ENCODE measurements at regions not wholly inside any gene's neighbourhood (a gene's known extent, or its start where the extent isn't known, plus 50 kb on each side); places are given as distances from the start of the nearest gene placed in this dataset.

DNA sequence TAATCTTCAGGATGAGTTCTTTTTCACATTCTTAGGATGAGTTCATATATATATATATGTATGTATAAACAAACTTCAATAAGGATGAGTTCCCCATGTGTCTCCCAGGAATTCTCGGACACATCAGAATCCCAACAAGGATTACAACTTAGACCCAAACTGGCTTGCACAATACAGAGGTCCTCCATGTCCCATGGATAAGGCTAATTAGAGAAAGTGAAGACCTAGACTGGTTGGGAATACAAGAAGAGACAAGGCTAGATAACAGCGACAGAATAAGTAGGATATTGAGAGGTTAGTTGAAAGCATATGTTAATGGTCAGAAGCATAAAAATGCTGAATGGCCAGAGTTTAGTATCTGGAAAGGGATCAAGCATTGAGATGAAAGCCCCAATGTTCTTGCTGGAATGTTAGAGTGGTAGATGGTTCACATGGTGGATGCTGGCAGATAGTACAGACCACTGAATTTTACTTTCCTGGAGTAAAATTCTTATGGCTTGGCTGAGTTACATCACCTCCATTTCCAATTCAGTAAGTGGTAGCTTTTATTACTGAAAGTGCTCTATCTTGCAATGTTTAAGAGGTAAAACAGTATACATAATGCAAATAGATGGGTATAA lies 154.9 kb upstream of the EPHA4 start (continued):
- TF ChIP-seq, protein P1, sequence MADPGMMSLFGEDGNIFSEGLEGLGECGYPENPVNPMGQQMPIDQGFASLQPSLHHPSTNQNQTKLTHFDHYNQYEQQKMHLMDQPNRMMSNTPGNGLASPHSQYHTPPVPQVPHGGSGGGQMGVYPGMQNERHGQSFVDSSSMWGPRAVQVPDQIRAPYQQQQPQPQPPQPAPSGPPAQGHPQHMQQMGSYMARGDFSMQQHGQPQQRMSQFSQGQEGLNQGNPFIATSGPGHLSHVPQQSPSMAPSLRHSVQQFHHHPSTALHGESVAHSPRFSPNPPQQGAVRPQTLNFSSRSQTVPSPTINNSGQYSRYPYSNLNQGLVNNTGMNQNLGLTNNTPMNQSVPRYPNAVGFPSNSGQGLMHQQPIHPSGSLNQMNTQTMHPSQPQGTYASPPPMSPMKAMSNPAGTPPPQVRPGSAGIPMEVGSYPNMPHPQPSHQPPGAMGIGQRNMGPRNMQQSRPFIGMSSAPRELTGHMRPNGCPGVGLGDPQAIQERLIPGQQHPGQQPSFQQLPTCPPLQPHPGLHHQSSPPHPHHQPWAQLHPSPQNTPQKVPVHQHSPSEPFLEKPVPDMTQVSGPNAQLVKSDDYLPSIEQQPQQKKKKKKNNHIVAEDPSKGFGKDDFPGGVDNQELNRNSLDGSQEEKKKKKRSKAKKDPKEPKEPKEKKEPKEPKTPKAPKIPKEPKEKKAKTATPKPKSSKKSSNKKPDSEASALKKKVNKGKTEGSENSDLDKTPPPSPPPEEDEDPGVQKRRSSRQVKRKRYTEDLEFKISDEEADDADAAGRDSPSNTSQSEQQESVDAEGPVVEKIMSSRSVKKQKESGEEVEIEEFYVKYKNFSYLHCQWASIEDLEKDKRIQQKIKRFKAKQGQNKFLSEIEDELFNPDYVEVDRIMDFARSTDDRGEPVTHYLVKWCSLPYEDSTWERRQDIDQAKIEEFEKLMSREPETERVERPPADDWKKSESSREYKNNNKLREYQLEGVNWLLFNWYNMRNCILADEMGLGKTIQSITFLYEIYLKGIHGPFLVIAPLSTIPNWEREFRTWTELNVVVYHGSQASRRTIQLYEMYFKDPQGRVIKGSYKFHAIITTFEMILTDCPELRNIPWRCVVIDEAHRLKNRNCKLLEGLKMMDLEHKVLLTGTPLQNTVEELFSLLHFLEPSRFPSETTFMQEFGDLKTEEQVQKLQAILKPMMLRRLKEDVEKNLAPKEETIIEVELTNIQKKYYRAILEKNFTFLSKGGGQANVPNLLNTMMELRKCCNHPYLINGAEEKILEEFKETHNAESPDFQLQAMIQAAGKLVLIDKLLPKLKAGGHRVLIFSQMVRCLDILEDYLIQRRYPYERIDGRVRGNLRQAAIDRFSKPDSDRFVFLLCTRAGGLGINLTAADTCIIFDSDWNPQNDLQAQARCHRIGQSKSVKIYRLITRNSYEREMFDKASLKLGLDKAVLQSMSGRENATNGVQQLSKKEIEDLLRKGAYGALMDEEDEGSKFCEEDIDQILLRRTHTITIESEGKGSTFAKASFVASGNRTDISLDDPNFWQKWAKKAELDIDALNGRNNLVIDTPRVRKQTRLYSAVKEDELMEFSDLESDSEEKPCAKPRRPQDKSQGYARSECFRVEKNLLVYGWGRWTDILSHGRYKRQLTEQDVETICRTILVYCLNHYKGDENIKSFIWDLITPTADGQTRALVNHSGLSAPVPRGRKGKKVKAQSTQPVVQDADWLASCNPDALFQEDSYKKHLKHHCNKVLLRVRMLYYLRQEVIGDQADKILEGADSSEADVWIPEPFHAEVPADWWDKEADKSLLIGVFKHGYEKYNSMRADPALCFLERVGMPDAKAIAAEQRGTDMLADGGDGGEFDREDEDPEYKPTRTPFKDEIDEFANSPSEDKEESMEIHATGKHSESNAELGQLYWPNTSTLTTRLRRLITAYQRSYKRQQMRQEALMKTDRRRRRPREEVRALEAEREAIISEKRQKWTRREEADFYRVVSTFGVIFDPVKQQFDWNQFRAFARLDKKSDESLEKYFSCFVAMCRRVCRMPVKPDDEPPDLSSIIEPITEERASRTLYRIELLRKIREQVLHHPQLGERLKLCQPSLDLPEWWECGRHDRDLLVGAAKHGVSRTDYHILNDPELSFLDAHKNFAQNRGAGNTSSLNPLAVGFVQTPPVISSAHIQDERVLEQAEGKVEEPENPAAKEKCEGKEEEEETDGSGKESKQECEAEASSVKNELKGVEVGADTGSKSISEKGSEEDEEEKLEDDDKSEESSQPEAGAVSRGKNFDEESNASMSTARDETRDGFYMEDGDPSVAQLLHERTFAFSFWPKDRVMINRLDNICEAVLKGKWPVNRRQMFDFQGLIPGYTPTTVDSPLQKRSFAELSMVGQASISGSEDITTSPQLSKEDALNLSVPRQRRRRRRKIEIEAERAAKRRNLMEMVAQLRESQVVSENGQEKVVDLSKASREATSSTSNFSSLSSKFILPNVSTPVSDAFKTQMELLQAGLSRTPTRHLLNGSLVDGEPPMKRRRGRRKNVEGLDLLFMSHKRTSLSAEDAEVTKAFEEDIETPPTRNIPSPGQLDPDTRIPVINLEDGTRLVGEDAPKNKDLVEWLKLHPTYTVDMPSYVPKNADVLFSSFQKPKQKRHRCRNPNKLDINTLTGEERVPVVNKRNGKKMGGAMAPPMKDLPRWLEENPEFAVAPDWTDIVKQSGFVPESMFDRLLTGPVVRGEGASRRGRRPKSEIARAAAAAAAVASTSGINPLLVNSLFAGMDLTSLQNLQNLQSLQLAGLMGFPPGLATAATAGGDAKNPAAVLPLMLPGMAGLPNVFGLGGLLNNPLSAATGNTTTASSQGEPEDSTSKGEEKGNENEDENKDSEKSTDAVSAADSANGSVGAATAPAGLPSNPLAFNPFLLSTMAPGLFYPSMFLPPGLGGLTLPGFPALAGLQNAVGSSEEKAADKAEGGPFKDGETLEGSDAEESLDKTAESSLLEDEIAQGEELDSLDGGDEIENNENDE (IDR thresholded peaks at IDR 0.05; ENCODE audit: insufficient replicate concordance, low read length), result no peak
- TF ChIP-seq JUND (IDR thresholded peaks at IDR 0.05; ENCODE audit: low read length), result no peak
- TF ChIP-seq TCF12 (IDR thresholded peaks at IDR 0.05; ENCODE audit: low read depth, low read length), result no peak
- no peak for TF ChIP-seq GTF2F1 (IDR thresholded peaks at IDR 0.05; ENCODE audit: borderline replicate concordance, low read depth, low read length)
- no peak for TF ChIP-seq TAF7 (optimal IDR thresholded peaks at IDR 0.05; ENCODE audit: borderline replicate concordance, low read depth, low read length)
- no peak for TF ChIP-seq RBBP5 (IDR thresholded peaks at IDR 0.05; ENCODE audit: borderline replicate concordance, low read depth, low read length)
- TF ChIP-seq CBX5 (IDR thresholded peaks at IDR 0.05; ENCODE audit: low read depth, low read length), result no peak
- TF ChIP-seq CTBP2 (IDR thresholded peaks at IDR 0.05; ENCODE audit: borderline replicate concordance, insufficient read depth, insufficient read length, low read length), result no peak

All from H1 (cell line).